ENCODE measurements at regions not wholly inside any gene's neighbourhood (a gene's known extent, or its start where the extent isn't known, plus 50 kb on each side); places are given as distances from the start of the nearest gene placed in this dataset.

DNA sequence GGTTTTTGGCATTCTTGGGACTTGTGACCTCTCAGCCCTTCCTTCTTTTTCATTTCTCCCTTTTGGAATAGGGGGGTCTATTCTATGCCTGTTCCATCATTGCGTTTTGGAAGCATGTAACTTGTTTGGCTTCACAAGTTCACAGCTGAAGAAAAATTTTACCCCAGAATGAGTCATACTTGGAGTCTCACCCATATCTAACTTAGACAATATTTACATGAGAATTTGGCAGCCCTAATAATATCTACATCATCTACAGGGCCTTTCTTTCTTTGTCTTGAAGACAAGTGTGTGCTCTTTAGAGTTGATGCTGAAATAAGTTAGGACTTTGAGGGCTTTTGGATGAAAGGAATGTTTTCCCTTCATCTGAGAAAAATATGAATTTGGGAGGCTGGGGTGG is 1312.9 kb upstream of the FLRT2 start:
- Histone ChIP-seq H3K9me3 (ENCODE audit: low read length) (peaks cover 29% of the 10 kb centered on the region), H3K27me3 (ENCODE audit: low read length) (no peaks in the 10 kb centered on the region), H3K36me3 (ENCODE audit: insufficient read depth, low read length) (no peaks in the 10 kb centered on the region), H2AFZ (ENCODE audit: low read length) (no peak overlapping the region), H3K9ac (ENCODE audit: low read length) (no peak overlapping the region), H3K4me1 (ENCODE audit: low read length) (no peaks in the 10 kb centered on the region), H3K27ac (ENCODE audit: low read length) (no peak overlapping the region), H3K9me2 (replicated peaks; ENCODE audit: insufficient read depth, low read length) (no peaks in the 10 kb centered on the region), H3K4me2 (ENCODE audit: low read depth, low read length, poor library complexity, severe bottlenecking) (no peak overlapping the region), H3K79me2 (ENCODE audit: low read length) (no peaks in the 10 kb centered on the region), H4K20me1 (ENCODE audit: insufficient read depth, low read depth, low read length) (no peaks in the 10 kb centered on the region), H3K4me3 (ENCODE audit: low read length) (no peak overlapping the region)
- no peak for DNase-seq

DNA sequence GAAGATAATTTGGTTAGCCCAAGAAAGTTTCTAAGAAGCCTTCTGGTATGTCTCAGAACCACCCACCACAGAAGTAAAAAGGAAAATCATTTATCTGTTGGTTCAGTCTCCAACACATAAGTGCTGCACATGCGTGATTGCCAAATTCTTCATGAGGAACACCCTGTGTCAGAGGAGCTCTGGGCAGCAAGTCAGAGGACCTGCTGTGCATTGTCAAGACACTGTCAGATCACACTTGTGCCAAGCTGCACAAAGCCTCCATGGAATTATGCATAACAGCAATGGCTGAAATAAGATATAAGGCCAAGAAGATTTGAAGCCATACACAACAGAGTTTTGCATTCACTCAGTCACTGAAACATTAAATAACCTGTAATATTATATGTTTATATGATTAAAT is 1304.7 kb upstream of the FLRT2 start:
- H3K4me2 ChIP-seq (ENCODE audit: low read depth, low read length, poor library complexity, severe bottlenecking) = no peak overlapping the region
- H3K27ac ChIP-seq (ENCODE audit: low read length) = no peak overlapping the region
- no peaks in the 10 kb centered on the region for H4K20me1 ChIP-seq (ENCODE audit: insufficient read depth, low read depth, low read length)
- no peaks in the 10 kb centered on the region for H3K36me3 ChIP-seq (ENCODE audit: insufficient read depth, low read length)
- H2AFZ ChIP-seq (ENCODE audit: low read length) = no peak overlapping the region
- H3K9ac ChIP-seq (ENCODE audit: low read length) = no peak overlapping the region
- no peak for DNase-seq
- H3K79me2 ChIP-seq (ENCODE audit: low read length) = no peaks in the 10 kb centered on the region
- H3K27me3 ChIP-seq (ENCODE audit: low read length) = no peaks in the 10 kb centered on the region
- no peaks in the 10 kb centered on the region for H3K4me1 ChIP-seq (ENCODE audit: low read length)
- no peak overlapping the region for H3K4me3 ChIP-seq (ENCODE audit: low read length)
- H3K9me3 ChIP-seq (ENCODE audit: low read length) = peaks cover 10% of the 10 kb centered on the region
- no peaks in the 10 kb centered on the region for H3K9me2 ChIP-seq (replicated peaks; ENCODE audit: insufficient read depth, low read length)

DNA sequence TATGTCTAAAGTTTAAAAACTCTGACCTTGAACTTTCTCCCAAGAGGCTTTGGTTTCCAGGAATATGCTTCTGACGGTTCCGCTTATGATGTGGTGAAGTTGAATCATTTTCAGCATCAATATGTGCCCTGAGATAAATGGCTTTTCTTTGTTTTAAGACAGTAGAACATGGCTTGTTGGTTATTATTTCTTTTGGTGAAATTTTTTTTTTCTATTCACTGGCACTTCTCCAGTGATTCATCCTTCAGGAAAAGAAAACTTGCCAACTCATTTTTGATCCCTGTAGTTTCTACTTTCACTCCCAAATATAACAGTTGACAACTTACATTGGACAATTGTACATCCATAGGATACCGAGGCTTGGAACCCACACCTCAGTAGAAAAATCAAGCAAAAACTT is 1301.2 kb upstream of the FLRT2 start:
- H3K9me3 ChIP-seq (ENCODE audit: low read length) = peaks cover 14% of the 10 kb centered on the region; the same call in 1 of the 2 replicates
- no peak for DNase-seq
- no peaks in the 10 kb centered on the region for H3K36me3 ChIP-seq (ENCODE audit: insufficient read depth, low read length)
- H3K4me1 ChIP-seq (ENCODE audit: low read length) = no peaks in the 10 kb centered on the region
- no peaks in the 10 kb centered on the region for H3K79me2 ChIP-seq (ENCODE audit: low read length)
- H3K4me2 ChIP-seq (ENCODE audit: low read depth, low read length, poor library complexity, severe bottlenecking) = no peak overlapping the region
- no peak overlapping the region for H2AFZ ChIP-seq (ENCODE audit: low read length)
- H3K4me3 ChIP-seq (ENCODE audit: low read length) = no peak overlapping the region
- H3K27me3 ChIP-seq (ENCODE audit: low read length) = no peaks in the 10 kb centered on the region
- H4K20me1 ChIP-seq (ENCODE audit: insufficient read depth, low read depth, low read length) = no peaks in the 10 kb centered on the region
- H3K27ac ChIP-seq (ENCODE audit: low read length) = no peak overlapping the region
- no peak overlapping the region for H3K9ac ChIP-seq (ENCODE audit: low read length)
- H3K9me2 ChIP-seq (replicated peaks; ENCODE audit: insufficient read depth, low read length) = no peaks in the 10 kb centered on the region

DNA sequence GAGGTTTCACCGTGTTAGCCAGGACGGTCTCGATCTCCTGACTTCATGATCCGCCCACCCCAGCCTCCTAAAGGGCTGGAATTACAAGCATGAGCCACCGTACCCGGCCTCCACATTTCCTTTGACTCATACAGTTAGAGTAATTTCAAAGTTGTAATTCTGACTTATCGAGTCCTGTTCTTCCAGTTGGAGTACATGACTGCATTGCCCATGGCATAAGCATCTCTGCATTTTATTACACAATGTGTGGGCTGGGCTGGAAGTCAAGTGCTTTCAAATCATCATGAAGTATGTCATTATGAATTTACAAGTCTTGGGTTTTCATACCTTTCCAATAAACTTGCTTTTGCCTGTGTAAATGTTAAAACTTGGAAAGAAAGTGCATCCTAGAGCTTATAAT is 1295.7 kb upstream of the FLRT2 start:
- Histone ChIP-seq H3K36me3 (ENCODE audit: insufficient read depth, low read length) (no peaks in the 10 kb centered on the region), H3K79me2 (ENCODE audit: low read length) (no peaks in the 10 kb centered on the region), H3K9ac (ENCODE audit: low read length) (no peak overlapping the region), H3K4me2 (ENCODE audit: low read depth, low read length, poor library complexity, severe bottlenecking) (no peak overlapping the region), H2AFZ (ENCODE audit: low read length) (no peak overlapping the region), H4K20me1 (ENCODE audit: insufficient read depth, low read depth, low read length) (no peaks in the 10 kb centered on the region), H3K4me1 (ENCODE audit: low read length) (no peaks in the 10 kb centered on the region), H3K27ac (ENCODE audit: low read length) (no peak overlapping the region), H3K9me2 (replicated peaks; ENCODE audit: insufficient read depth, low read length) (no peaks in the 10 kb centered on the region), H3K9me3 (ENCODE audit: low read length) (peaks cover 24% of the 10 kb centered on the region; the same call in 1 of the 2 replicates), H3K4me3 (ENCODE audit: low read length) (no peak overlapping the region), H3K27me3 (ENCODE audit: low read length) (no peaks in the 10 kb centered on the region)
- DNase-seq = no peak

DNA sequence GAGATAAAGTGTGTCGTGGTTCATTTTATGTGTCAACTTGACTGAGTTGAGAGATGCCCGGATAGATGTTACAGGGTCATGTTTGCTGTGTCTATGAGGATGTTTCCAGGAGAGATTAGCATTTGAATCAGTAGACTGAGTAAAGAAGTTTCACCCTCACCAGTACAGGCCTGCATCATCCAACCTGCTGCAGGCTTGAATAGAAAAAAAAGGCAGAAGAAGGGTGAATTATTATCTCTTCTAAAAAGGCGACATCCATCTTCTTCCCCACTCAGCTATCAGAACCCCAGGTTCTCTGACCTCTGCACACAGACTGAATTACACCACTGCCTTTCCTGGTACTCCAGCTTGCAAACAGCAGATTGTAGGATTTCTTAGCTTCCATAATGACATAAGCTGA is 1293.7 kb upstream of the FLRT2 start:
- Histone ChIP-seq H3K9ac (ENCODE audit: low read length) (no peak overlapping the region), H3K9me2 (replicated peaks; ENCODE audit: insufficient read depth, low read length) (no peaks in the 10 kb centered on the region), H3K27me3 (ENCODE audit: low read length) (no peaks in the 10 kb centered on the region), H3K36me3 (ENCODE audit: insufficient read depth, low read length) (no peaks in the 10 kb centered on the region), H4K20me1 (ENCODE audit: insufficient read depth, low read depth, low read length) (no peaks in the 10 kb centered on the region), H3K4me3 (ENCODE audit: low read length) (no peak overlapping the region), H3K4me1 (ENCODE audit: low read length) (no peaks in the 10 kb centered on the region), H3K27ac (ENCODE audit: low read length) (no peak overlapping the region), H3K4me2 (ENCODE audit: low read depth, low read length, poor library complexity, severe bottlenecking) (no peak overlapping the region), H3K79me2 (ENCODE audit: low read length) (no peaks in the 10 kb centered on the region), H3K9me3 (ENCODE audit: low read length) (peaks cover 31% of the 10 kb centered on the region; the same call in 1 of the 2 replicates), H2AFZ (ENCODE audit: low read length) (no peak overlapping the region)
- DNase-seq = no peak

DNA sequence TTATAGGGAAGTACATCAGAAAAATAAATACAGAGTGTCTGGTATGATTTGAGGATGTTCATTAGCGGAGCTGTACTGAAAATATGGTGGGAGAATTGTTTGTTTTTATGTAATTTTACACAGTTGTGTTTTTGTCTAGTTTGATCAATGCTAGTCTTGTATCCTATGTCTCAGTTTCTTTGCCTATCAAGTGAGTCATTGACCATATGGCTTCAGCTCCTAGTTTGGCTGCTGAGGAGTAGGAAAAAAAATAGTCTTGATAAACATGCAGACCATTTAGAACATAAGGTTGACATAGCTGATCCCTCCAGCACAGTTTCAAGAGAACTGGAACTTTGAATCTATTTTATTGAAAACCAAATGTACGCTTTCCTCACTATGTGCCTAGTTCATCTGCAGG is 1292.1 kb upstream of the FLRT2 start:
- Histone ChIP-seq H3K9me2 (replicated peaks; ENCODE audit: insufficient read depth, low read length) (no peaks in the 10 kb centered on the region), H3K36me3 (ENCODE audit: insufficient read depth, low read length) (no peaks in the 10 kb centered on the region), H3K4me3 (ENCODE audit: low read length) (no peak overlapping the region), H3K9ac (ENCODE audit: low read length) (no peak overlapping the region), H3K79me2 (ENCODE audit: low read length) (no peaks in the 10 kb centered on the region), H3K27me3 (ENCODE audit: low read length) (no peaks in the 10 kb centered on the region), H3K27ac (ENCODE audit: low read length) (no peak overlapping the region), H3K4me1 (ENCODE audit: low read length) (no peaks in the 10 kb centered on the region), H3K9me3 (ENCODE audit: low read length) (peaks cover 27% of the 10 kb centered on the region), H3K4me2 (ENCODE audit: low read depth, low read length, poor library complexity, severe bottlenecking) (no peak overlapping the region), H4K20me1 (ENCODE audit: insufficient read depth, low read depth, low read length) (no peaks in the 10 kb centered on the region), H2AFZ (ENCODE audit: low read length) (no peak overlapping the region)
- no peak for DNase-seq

DNA sequence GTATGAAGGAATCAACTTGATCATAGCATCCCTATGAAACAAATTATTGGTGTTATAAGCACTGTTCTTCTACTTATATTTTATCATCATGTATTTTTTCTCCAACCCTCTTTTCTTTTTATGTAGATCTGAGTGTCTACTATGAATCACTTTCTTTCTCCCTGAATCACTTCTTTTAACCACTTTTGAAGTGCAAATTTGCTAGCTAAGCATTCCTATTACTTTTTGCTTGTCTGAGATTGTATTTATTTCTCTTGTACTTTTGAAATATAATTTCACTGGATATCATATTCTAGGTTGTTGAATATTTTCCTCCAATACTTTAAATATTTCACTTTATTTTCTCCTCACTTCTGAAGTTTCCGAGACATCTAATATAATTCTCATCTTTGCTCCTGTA is 1282.3 kb upstream of the FLRT2 start:
- H3K36me3 ChIP-seq (ENCODE audit: insufficient read depth, low read length) = no peaks in the 10 kb centered on the region
- no peaks in the 10 kb centered on the region for H3K79me2 ChIP-seq (ENCODE audit: low read length)
- no peaks in the 10 kb centered on the region for H3K27me3 ChIP-seq (ENCODE audit: low read length)
- H3K4me1 ChIP-seq (ENCODE audit: low read length) = no peaks in the 10 kb centered on the region
- H2AFZ ChIP-seq (ENCODE audit: low read length) = no peak overlapping the region
- no peak overlapping the region for H3K4me3 ChIP-seq (ENCODE audit: low read length)
- no peak overlapping the region for H3K4me2 ChIP-seq (ENCODE audit: low read depth, low read length, poor library complexity, severe bottlenecking)
- no peak for DNase-seq
- H3K9me2 ChIP-seq (replicated peaks; ENCODE audit: insufficient read depth, low read length) = no peaks in the 10 kb centered on the region
- no peak overlapping the region for H3K27ac ChIP-seq (ENCODE audit: low read length)
- H3K9ac ChIP-seq (ENCODE audit: low read length) = no peak overlapping the region
- no peaks in the 10 kb centered on the region for H4K20me1 ChIP-seq (ENCODE audit: insufficient read depth, low read depth, low read length)
- H3K9me3 ChIP-seq (ENCODE audit: low read length) = peaks cover 24% of the 10 kb centered on the region

DNA sequence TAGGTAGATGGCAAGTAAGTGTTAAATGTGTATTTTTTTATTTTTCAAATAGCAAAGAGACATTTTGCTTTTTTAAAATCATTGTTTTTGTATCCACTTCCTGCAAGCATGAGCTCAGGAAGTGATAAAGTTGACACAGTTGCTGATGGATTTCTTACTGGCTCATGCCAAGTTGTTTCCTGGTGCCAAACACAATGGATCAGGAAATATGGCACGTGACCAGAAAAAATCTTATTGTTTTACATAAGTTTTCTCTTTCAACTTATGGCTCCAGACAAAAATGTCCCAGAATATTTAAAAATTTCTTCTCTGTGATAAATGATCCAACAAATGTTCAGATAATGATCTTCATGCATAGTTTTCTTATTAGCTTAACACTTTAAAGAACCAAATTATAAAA is 1279.1 kb upstream of the FLRT2 start:
- no peak overlapping the region for H3K4me2 ChIP-seq (ENCODE audit: low read depth, low read length, poor library complexity, severe bottlenecking)

More for the DNA sequence above, 1279.1 kb upstream of the FLRT2 start:
- Histone ChIP-seq H3K79me2 (ENCODE audit: low read length) (no peaks in the 10 kb centered on the region), H3K36me3 (ENCODE audit: insufficient read depth, low read length) (no peaks in the 10 kb centered on the region), H2AFZ (ENCODE audit: low read length) (no peak overlapping the region), H4K20me1 (ENCODE audit: insufficient read depth, low read depth, low read length) (no peaks in the 10 kb centered on the region), H3K9me2 (replicated peaks; ENCODE audit: insufficient read depth, low read length) (0 out of 2 replicates have a peak, but pooled peaks cover under 1% of the 10 kb centered on the region), H3K4me1 (ENCODE audit: low read length) (no peaks in the 10 kb centered on the region), H3K9me3 (ENCODE audit: low read length) (peaks cover 16% of the 10 kb centered on the region), H3K4me3 (ENCODE audit: low read length) (no peak overlapping the region), H3K27ac (ENCODE audit: low read length) (no peak overlapping the region), H3K9ac (ENCODE audit: low read length) (no peak overlapping the region), H3K27me3 (ENCODE audit: low read length) (no peaks in the 10 kb centered on the region)
- DNase-seq = no peak
